HG03135 (cell line): ENCODE measurements at regions not wholly inside any gene's neighbourhood (a gene's known extent, or its start where the extent isn't known, plus 50 kb on each side); places are given as distances from the start of the nearest gene placed in this dataset.
"Not testable (repeated sequence)": the region's sequence is repeated elsewhere in the genome, so short reads cannot be mapped to it uniquely, and the experiment has no call there.

Experiments
- ATAC-seq: cut with Tn5 transposase; IDR thresholded peaks from one replicate; pipeline ENCODE4 v1.9.1; 2021; ENCODE audit warnings: mild to moderate bottlenecking, moderate library complexity; ENCODE audit not compliant: unreplicated experiment

DNA sequence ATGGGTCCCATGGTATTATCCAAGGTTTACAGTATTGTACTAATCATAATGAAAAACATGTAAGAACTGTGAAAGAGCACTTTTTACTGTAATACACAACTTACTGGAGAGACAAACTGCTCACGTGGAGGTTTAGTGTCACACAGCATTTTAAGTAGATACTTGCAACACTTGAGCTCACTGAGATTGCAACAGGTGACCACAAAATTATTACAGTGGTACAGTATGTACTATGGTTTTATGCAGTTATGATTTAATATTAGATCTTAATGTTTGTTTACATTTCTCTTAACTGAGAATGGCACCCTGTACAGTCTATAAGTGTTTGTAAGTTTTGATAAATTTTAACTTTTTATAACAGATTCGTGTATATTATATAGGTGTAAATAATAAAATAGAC, 118.6 kb upstream of the SKOR2 start:
- no peak for ATAC-seq

DNA sequence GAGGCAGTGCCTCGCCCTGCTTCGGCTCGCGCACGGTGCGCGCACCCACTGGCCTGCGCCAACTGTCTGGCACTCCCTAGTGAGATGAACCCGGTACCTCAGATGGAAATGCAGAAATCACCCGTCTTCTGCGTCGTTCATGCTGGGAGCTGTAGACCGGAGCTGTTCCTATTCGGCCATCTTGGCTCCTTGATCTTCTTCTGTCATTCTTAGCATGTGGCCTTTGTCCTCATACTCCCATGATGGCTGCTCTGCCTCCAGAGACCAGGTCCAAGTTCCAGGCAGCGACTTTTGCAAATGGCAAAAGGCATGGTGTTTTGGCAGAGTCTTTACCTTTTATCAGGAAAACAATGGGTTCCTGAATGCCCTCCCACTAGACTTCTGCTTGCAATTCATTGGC, 102.6 kb upstream of the SKOR2 start:
- ATAC-seq = not testable (repeated sequence)

- no peak for ATAC-seq
These were observed 94.6 kb upstream of the SKOR2 start for GRCh38 chr18:47346016-47346415.

DNA sequence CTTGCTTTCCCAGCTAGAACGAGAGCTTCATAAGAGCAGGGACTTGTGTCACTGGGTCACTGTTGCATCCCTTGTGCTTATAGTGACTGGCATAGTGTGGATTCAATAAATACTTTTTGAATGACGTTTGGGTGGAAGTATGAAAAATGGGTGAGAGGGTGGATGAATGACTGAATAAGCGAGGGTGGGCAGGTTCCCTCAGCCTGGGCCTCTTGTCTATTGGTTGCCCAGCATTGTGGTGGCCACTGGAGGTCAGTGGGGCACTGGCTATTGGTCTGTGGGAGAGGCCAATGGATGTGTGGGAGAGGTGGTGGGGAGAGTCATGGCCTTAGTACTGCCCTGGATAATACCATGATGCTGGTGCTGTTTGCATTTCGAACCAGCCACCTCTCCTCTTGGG, 93.8 kb upstream of the SKOR2 start:
- ATAC-seq = no peak

DNA sequence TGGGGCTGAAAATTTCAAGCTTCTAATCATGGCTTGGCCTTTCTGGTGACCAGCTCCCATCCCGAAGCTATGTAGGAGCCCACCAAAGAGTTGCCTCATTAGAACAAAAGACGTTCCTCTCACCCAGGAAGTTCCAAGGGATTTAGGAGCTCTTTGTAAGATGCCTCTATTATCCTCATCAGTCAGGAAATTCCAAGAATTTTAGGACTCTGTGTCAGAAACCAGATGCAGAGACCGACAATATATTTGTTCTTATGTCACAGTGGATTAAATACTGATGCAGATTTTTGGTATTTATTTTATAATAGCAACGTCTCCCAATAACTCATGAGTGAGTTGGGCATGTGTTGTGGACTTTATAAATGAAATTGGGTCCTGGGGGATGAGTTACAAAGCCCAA, 91.8 kb upstream of the SKOR2 start:
- no peak for ATAC-seq

DNA sequence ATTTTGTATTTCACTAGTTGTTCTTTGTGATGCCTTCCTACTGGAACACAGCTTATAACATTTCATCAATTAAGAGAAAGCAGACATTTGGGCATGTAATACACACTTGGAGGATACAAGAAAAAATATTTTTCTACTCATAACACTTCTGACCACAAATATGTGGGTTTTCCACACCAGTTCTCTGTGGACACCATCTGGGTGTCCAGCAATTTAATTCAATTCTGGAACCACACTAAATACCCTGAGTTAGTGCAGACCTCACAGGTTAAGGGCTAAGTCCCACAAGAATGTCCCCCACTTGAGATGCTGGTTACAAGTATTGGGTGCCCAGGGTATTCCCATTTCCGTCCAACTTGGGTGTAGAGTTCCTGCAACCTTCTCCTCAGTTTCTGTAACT, 91.1 kb upstream of the SKOR2 start:
- no peak for ATAC-seq

DNA sequence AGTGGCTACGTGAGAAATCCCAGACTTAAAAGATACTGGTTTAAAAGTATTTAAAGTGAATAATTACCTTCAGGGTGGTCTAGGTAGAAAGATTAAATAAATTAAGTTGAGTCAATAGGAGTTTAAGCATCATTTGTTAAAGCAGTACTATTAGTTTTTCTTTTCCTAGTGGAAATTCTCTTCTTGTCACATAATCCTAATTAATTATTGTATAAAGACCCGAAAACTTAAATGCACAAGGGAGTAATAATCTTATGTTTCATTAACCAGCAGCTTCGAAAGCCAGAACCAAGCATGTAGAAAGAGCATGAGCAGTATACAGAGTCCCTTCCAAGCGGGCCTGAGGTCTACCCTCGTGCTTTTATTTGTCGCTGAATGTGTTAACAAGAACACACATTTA, 90.2 kb upstream of the SKOR2 start:
- ATAC-seq = no peak

DNA sequence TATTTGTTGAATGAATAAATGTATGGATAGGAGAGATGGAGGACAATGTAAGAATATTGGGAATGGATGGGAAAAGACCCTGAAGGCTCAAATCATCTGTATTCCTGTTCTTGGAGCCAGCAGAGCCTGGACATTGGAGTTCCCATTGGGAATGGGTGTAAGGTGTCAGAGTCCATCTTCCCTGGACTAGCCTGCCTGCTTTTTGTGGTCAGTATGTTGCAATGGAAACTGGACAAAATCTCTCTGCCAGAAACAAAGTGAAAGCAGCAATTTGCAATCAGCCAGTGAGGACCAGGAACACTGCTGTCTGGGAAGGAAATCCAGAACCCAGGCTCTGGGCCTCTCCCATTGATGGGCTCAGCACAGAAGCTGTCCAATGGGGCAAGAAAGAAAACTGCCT, 83.5 kb upstream of the SKOR2 start:
- ATAC-seq = no peak

- no peak for ATAC-seq
These were observed 82.6 kb upstream of the SKOR2 start for GRCh38 chr18:47333926-47334635.

DNA sequence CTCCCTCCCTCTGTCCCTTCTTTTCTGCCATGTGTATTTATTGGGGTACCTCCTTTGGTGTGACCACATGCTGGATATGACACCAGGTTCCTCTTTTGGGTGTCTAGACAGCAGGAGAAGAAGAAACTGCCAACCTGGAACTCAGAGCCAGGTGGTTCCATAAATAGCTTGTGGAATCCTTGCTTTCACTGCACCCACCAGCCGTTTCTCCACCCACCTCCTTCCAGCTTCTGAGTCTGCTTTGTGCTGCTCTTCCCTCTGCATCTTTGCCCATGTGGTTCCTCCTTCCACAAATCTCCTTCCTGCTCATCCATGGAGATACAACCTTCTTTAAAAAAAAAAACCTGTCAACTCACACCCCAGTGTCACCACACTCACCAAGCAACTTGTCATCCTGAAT, 80.2 kb upstream of the SKOR2 start:
- ATAC-seq = no peak

DNA sequence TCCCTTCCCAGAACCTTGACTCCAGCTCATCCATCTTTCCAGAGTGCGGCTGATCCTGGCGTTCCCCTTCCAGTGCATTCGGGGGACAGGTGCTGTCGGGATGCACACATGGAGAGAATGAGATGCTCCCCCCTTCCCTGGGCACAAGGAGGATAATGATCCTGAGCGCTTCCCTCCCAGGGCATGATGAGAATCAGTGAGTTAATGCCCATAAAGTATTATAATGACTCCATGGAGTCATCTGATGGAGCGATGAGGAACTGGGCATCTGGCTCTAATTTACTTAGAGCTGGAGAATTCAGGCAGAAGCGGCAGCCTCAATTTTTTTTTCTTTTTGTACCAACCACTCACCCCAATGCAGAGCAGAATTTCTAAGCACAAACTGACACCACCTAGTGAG, 79.6 kb upstream of the SKOR2 start:
- no peak for ATAC-seq

- no peak for ATAC-seq
These were observed 71.7 kb upstream of the SKOR2 start for GRCh38 chr18:47323158-47323557.

DNA sequence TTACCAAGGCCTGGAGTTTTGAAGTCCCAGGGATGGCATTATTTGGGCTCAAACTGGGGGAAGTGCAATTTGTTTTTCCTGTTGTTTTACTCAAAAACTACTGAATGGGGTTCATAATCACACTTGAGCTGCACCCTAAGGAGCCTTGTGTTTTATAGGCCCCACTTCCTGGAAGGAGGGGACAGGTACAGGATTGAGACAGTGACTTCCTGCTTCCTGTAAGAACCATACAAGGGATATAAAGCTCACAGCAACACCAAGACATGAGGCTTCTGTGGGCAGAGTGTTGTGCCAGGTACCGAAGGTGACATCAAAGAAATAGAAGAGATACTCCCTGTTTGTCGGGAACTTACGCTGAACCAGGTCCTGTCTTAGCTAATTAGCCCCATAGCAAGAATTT, 70.4 kb upstream of the SKOR2 start:
- ATAC-seq = no peak

- ATAC-seq = no peak
These were observed 66.5 kb upstream of the SKOR2 start for GRCh38 chr18:47317824-47318508.

- ATAC-seq = no peak
These were observed 65.5 kb upstream of the SKOR2 start for GRCh38 chr18:47316924-47317323.

DNA sequence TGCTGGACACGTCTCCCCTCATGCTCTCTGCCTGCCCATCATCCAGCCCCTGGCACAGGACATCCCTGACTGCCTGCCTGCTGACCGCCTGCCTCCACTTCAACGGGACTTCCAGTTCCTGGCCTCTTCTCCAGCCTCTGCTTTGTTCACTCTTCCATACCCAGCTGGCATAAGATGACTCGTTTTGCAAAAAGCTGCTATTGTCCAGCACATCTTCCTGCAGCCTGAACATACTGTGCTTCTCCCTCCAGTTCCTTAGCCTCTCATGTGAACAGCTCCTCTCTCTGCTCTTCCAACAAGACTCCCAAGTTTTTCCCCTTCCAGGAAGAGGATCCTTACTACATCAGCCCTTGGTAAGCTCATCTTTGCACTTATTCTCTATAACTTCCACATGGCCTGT, 62.4 kb upstream of the SKOR2 start:
- no peak for ATAC-seq

- ATAC-seq = no peak
These were observed 60.1 kb upstream of the SKOR2 start for GRCh38 chr18:47311585-47311984.
